Activated T-cell treated with anti-CD3 and anti-CD28 coated beads for 48 hours (primary cell): ENCODE measurements at regions not wholly inside any gene's neighbourhood (a gene's known extent, or its start where the extent isn't known, plus 50 kb on each side); places are given as distances from the start of the nearest gene placed in this dataset.
"Not testable (repeated sequence)": the region's sequence is repeated elsewhere in the genome, so short reads cannot be mapped to it uniquely, and the experiment has no call there.

Experiments used
- DNase-seq: peaks from one replicate; pipeline ENCODE4 v3.0.0-alpha.2; 2020; ENCODE audit warnings: low read depth

DNA sequence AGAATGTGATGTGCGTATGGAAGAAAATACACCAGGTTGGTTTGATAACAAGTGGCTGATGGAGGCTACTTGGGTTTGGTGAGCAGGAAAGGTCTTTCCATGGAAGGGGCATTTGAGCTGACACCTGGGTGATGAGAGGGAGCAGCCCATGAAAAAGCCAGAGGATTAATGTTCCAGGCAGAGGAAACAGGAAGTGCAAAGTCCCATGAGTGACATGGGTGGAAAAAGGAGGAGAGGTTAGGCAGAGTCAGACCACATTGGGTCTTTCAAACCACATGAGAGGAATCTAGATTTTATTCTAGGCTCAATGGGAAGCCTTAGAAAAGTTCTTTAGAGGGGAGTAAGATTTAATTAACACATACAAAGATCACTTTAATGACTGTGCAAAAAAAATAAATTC is 195.7 kb downstream of the LRATD1 start:
- no peak for DNase-seq

GRCh38 chr2:14828968-14829367 is 196.5 kb downstream of the LRATD1 start:
- no peak for DNase-seq

GRCh38 chr2:14831458-14831857 is 198.9 kb downstream of the LRATD1 start:
- DNase-seq, result no peak

DNA sequence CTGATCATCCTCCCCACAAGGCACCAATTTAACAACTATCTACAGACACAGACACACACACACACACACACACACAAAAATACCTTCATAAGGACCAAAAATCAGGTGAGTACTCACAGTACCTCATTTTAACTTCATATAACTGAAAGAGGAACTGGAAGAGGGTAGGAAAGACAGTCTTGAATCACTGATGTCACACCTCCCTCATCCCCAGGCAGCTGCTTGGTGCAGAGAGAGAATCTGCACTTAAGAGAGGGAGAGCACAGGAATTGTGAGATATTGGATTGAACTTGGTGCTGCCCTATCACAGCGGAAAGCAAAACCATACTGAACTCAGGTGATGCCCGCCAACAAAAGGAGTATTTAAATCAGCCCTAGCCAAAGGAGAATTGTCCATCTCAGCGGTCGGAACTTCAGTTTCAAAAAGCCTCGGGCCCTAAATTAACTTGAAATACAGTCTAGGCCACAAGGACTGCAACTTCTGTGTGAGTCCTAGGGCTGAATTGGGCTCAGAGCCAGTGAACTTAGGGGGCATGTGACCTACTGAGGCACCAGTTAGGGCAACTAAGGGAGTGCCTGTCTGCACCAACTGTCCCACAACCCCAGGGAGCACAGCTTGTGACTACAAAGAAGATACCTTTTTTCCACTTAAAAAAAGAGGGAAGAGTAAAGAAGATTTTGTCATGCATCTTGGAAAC is 211.1 kb downstream of the LRATD1 start:
- DNase-seq, result no peak

GRCh38 chr2:14855751-14856150 is 223.2 kb downstream of the LRATD1 start:
- no peak for DNase-seq

DNA sequence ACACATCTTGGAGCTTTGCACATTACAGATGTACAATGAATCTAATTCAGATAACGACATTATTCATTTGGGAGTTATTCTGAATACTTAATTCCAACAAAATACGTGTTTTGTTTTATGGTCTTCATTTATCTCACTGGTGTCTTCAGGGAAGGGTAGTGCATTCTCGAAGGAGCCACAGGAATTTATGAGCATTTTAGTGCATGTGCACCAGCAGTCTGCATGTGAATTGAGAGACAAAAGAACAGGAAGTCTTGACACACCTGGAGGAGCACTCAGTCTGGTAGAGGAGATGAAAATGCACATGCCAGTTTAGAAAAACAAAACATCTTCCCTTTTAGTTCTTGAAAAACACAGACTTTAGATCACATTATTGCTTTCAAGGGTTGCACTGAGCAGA is 228.7 kb downstream of the LRATD1 start:
- no peak for DNase-seq

DNA sequence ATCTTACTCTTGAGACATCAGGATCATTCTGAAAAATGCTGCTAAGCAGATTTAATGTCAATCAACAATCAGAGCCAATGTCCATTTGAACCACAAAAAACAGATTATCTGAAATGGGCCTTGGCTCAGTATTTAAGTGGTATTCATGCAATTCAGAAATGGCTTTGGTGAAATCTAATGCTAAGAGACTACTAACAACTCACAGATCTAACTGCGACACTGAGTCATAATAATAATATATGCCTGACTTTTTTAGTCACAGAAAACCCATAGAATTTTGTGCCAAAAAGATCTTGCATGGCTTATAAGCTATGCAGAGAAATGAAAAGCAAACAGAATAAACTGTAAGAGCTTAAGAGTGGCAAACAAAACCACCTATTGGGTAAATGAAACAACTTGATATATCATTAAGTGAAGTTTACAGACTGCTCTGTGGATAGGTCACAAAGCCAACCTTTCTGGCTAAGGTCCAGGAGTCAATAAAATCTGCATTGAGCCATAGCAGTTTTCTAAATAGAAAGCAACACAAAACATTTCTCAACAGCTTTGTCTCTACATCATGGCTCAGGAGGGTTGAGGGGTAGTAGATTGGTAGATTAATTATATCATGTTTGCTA is 234.3 kb downstream of the LRATD1 start:
- DNase-seq, result no peak

- DNase-seq, result no peak
These were observed 235.3 kb downstream of the LRATD1 start for GRCh38 chr2:14867853-14868252.

GRCh38 chr2:14872779-14873325 is 240.3 kb downstream of the LRATD1 start:
- DNase-seq, result no peak

DNA sequence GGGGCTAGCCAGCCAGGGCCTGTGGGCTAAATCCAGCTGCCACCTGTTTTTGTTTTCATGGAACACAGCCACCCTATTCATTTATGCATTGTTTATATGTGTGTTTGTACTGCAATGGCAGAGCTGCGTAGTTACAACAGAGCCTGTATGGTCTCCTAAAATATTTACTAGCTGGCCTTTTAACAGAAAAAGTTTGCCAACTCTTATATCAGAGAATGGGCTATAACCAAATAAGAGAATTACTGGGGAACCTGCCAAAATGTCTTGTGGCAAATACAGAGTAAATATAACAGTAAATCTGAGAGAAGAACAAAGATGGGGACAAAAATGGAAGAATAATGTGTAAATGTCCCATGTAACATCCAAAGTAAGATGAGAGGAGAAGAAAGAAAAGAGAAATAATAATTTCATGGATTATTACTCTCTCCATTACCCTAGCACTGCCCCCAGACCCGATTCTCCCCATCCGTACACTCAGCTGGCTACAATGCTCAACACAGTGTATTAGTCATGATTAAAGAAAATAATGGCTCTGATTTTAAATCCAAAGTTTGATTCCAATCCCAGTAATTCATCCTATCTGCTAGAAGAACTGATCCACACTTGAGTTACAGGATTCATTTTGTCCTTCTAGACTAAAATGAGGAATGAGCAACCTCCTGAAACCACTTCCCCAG is 249.3 kb downstream of the LRATD1 start:
- DNase-seq, result no peak

- no peak for DNase-seq
These were observed 252.1 kb downstream of the LRATD1 start for GRCh38 chr2:14884651-14885050.

GRCh38 chr2:14891546-14891945 is 259.0 kb downstream of the LRATD1 start:
- no peak for DNase-seq

DNA sequence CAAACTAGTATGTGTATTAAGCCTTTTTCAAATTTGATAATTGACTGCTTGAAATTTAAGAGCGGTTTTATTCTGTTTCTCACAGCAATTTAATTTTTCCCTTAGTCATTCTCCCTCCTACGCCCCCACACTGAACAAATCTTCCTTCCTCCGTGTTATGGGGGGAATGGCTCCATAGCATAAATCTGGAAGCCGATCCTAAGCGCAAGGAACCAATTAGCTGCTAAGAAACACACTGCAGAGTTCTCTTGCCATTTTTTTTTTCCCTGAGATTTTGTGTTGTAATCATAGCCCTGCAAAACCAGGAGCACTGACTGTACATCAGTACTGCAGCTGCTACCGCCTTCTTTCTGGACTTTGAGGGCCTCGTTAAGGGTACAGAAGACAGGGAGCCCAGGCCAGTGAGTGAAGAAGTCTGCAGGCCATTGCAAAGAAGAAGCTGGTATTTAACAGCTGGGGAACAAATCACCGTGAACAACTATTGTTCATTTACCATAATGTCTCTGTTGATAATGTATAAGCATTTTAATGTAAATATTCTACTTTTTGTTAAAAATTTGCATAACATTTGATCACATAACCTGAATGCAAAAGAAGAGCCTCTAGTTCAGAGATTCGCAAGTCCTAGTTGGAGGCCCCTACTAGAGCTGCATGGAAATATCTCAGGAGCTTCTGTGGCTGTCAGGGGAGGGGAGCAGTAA is 264.0 kb downstream of the LRATD1 start:
- no peak for DNase-seq

GRCh38 chr2:14899621-14900414 is 267.3 kb downstream of the LRATD1 start:
- no peak for DNase-seq

DNA sequence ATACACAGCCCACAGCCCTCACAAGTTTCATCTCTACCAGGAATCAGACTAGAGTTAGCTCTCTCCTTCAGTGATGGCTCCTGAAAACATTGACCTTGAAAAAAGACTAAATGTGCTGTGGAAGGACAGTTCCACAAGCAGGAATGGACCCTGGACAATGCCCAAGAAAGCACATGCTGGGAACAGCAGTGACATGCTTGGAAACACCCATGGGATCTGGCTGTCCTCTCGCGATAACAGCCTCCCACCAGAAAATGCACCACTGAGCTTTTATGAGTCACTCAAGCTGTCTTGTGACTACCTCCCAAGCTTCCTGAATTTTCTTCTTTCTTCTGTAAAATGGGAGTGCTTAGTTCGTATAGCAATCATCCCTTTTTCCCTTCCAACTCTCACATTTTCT is 269.2 kb downstream of the LRATD1 start:
- no peak for DNase-seq

GRCh38 chr2:14902953-14903352 is 270.4 kb downstream of the LRATD1 start:
- DNase-seq, result no peak

- DNase-seq, result peak; percentile 62
These were observed 271.3 kb downstream of the LRATD1 start for GRCh38 chr2:14903709-14904374.

DNA sequence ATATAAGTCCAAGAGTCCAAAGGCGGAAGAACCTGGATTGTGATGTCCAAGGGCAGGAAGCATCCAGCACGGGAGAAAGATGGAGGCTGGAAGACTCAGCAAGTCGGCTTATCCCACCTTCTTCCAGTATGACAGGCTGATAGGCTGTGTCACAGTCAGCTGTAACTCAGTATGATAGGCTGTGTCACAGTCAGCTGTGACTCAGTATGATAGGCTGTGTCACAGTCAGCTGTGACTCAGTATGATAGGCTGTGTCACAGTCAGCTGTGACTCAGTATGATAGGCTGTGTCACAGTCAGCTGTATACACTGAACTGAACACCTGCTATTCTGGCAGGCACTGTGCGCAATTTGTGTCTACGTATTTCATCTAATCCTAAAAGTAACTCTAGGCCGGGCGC is 271.9 kb downstream of the LRATD1 start:
- not testable (repeated sequence) for DNase-seq

- no peak for DNase-seq
These were observed 273.1 kb downstream of the LRATD1 start for GRCh38 chr2:14905571-14905970.

DNA sequence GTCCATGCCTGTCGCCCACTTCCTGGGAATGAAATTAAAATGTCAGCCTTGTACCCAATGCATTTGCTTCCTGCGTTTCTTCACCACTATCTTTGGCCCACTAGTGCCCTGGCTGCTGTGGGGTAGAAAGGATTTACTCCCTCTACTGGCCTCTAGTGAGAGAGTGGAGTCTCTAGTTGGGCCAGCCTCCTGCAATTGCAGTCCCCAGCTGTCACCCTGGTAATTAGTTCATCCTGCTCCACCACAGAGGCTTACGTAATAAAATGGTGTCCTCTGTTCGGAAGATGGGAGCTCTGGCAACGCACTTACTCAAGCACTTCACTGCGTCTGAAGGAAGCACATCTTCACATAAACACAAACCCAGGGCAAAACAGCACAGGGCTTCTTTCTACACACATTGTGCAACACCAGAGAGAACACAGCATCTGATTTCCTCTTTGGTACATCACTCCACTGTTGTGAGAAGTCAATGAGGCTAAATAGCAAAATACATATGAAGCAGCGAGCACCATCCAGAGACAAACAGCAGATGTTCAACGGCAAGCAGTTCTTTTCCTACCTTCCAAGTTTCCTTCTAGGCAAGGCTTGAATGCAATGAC is 274.6 kb downstream of the LRATD1 start:
- no peak for DNase-seq

GRCh38 chr2:14909795-14910194 is 277.3 kb downstream of the LRATD1 start:
- no peak for DNase-seq
